ENCODE measurements at regions not wholly inside any gene's neighbourhood (a gene's known extent, or its start where the extent isn't known, plus 50 kb on each side); places are given as distances from the start of the nearest gene placed in this dataset.

DNA sequence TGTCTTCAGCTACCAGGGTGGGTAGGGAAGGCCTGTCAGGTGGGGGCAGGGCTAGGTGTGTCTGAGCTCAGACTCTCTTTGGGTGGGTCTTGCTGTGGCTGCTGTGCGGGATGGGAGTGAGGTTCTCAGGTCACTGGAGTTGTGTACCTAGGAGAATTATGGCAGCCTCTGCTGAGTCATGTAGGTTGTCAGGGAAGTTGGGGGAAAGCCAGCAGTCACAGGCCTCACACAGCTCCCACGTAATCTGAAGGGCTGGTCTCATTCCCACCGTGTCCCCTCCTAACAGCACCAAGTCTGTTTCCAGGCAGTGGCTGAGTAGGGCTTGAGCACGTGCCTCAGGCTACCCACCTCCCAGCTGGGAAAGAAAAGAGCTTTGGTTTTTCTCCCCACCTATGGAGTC is 67.0 kb downstream of the CHCHD4 start:
- no peaks in the 10 kb centered on the region for H3K36me3 ChIP-seq
- H3K4me3 ChIP-seq, result no peak overlapping the region
- no peak overlapping the region for H3K27ac ChIP-seq
- H3K4me1 ChIP-seq, result no peaks in the 10 kb centered on the region
- H3K27me3 ChIP-seq, result no peaks in the 10 kb centered on the region
- no peak for DNase-seq
- intact Hi-C loops (cut with DNase I; ENCODE audit: low total_unique reads), result no loop called here
- TF ChIP-seq, protein P1, sequence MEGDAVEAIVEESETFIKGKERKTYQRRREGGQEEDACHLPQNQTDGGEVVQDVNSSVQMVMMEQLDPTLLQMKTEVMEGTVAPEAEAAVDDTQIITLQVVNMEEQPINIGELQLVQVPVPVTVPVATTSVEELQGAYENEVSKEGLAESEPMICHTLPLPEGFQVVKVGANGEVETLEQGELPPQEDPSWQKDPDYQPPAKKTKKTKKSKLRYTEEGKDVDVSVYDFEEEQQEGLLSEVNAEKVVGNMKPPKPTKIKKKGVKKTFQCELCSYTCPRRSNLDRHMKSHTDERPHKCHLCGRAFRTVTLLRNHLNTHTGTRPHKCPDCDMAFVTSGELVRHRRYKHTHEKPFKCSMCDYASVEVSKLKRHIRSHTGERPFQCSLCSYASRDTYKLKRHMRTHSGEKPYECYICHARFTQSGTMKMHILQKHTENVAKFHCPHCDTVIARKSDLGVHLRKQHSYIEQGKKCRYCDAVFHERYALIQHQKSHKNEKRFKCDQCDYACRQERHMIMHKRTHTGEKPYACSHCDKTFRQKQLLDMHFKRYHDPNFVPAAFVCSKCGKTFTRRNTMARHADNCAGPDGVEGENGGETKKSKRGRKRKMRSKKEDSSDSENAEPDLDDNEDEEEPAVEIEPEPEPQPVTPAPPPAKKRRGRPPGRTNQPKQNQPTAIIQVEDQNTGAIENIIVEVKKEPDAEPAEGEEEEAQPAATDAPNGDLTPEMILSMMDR (IDR thresholded peaks at IDR 0.05), result no peak
- H3K9me3 ChIP-seq, result peaks cover 0 to 7% (median 0%) of the 10 kb centered on the region in 3 donors

DNA sequence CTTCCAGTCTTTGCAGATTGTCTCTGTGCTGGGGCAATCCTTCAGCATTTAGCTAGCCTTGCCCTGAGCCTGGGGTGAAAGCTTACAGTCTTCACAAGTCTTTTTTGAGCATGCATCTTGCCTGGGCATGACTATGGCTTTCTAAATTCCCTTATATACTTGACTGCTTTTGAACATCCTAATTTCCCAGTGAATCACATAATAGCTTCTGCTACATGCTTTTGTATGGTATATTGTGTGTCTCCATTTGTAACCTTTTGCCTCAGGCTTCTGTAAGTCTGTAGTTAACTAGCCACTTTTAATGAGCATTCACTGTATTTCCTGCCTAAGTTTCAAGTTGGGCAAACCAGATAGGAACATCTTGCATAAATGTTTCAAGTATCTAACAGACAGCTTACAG is 76.8 kb downstream of the CHCHD4 start:
- no peaks in the 10 kb centered on the region for H3K36me3 ChIP-seq
- peaks cover 0 to 4% (median 0%) of the 10 kb centered on the region in 4 donors for H3K4me1 ChIP-seq
- TF ChIP-seq, protein P1 (IDR thresholded peaks at IDR 0.05), result no peak
- no peak overlapping the region for H3K4me3 ChIP-seq
- no peaks in the 10 kb centered on the region for H3K27me3 ChIP-seq
- intact Hi-C loops (cut with DNase I; ENCODE audit: low total_unique reads), result no loop called here
- H3K27ac ChIP-seq, result no peak overlapping the region
- DNase-seq, result no peak
- H3K9me3 ChIP-seq, result no peaks in the 10 kb centered on the region

DNA sequence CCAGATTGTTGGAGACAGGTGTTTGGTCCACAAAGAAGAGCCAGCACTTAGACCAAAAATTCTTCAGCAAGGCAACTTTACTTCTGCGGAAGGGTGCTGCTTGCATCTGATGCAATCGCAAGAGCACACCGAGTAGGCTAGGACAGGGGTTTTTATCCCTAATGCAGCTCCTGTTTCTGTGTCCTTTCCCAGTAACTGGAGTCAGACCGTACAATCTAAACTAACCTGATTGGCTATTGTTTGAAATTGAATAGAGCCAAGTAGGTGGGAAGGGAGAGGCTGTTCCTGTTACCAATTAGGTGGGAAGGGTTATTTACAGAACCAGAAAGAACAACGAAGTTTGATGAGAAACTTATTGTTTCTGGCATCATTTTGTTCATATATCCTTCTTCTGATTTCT is 77.6 kb downstream of the CHCHD4 start:
- Histone ChIP-seq H3K9me3 (no peaks in the 10 kb centered on the region), H3K4me1 (peaks cover 0 to 12% (median 3%) of the 10 kb centered on the region in 4 donors), H3K4me3 (no peak overlapping the region), H3K27ac (no peak overlapping the region), H3K27me3 (no peaks in the 10 kb centered on the region), H3K36me3 (no peaks in the 10 kb centered on the region)
- DNase-seq, result no peak
- TF ChIP-seq, protein P1 (IDR thresholded peaks at IDR 0.05), result no peak
- intact Hi-C loops (cut with DNase I; ENCODE audit: low total_unique reads), result no loop called here

DNA sequence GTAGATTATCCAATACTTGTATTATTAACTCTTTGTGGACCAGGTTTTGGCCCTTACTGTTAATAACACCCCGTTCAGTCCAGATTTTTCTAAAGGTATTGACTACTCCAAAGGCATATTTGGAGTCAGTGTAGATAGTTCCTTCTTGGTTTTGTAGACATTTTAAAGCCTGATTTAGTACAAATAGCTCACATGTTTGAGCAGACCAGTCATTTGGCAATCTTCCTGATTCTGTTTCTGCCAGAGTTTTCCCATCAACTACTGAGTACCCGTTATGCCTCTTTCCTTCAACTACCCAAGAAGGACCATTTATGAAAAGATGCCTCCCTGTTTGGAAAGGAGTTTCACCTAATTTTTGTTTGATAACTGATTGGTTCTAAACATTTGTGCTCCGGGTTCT is 82.0 kb downstream of the CHCHD4 start:
- Histone ChIP-seq H3K4me3 (no peak overlapping the region), H3K9me3 (no peaks in the 10 kb centered on the region), H3K27me3 (no peaks in the 10 kb centered on the region), H3K36me3 (no peaks in the 10 kb centered on the region), H3K4me1 (peaks cover 0 to 12% (median 3%) of the 10 kb centered on the region in 4 donors), H3K27ac (peak overlapping the region; percentile 6 to 15)
- no peak for DNase-seq
- intact Hi-C loops (cut with DNase I; ENCODE audit: low total_unique reads), result no loop called here
- TF ChIP-seq, protein P1 (IDR thresholded peaks at IDR 0.05), result no peak

DNA sequence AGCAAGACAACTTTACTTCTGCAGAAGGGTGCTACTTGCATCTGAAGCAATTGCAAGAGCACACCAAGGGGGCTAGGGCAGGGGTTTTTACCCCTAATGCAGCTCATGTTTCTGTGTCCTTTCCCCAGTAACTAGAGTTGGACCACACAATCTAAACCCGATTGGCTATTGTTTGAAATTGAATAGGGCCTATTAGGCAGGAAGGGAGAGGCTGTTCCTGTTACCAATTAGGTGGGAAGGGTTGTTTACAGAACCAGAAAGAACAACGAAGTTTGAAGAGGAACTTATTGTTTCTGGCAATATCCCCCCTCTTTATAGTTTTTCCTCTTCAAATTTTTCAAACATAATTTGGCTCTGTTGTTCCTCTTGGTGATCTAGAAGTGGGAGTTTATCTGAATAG is 85.5 kb downstream of the CHCHD4 start:
- no peaks in the 10 kb centered on the region for H3K36me3 ChIP-seq
- no peak for DNase-seq

More for the DNA sequence above, 85.5 kb downstream of the CHCHD4 start:
- Histone ChIP-seq H3K27ac (no peak overlapping the region), H3K4me3 (no peak overlapping the region), H3K9me3 (peaks cover 0 to 19% (median 4%) of the 10 kb centered on the region in 3 donors), H3K27me3 (no peaks in the 10 kb centered on the region), H3K4me1 (peaks cover 0 to 12% (median 3%) of the 10 kb centered on the region in 4 donors)
- intact Hi-C loops (cut with DNase I; ENCODE audit: low total_unique reads), result no loop called here
- TF ChIP-seq, protein P1 (IDR thresholded peaks at IDR 0.05), result no peak
